ENCODE measurements at regions not wholly inside any gene's neighbourhood (a gene's known extent, or its start where the extent isn't known, plus 50 kb on each side); places are given as distances from the start of the nearest gene placed in this dataset.

- no peak for DNase-seq (ENCODE audit: low read depth, low spot score)
- TF ChIP-seq CTCF (IDR thresholded peaks at IDR 0.05; ENCODE audit: insufficient read depth, low read length, missing control alignments) = no peak
- ChIA-PET CTCF (interaction anchor here (0.8 to 1.1 kb wide), 2 partner anchors 13 to 192 kb away, joined by 3 to 4 read pairs; partner anchors contain the start of gene NUDT15), POLR2A (no interaction called here)
- H3K4me3 ChIP-seq (ENCODE audit: low read depth, low read length) = no peak overlapping the region
These were observed 155.1 kb downstream of the SUCLA2 start for GRCh38 chr13:47845981-47846380.

- DNase-seq (ENCODE audit: low read depth, low spot score) = no peak
- TF ChIP-seq CTCF (IDR thresholded peaks at IDR 0.05; ENCODE audit: insufficient read depth, low read length, missing control alignments) = no peak
- ChIA-PET POLR2A (no interaction called here), CTCF (interaction anchor here (1.1 kb wide), 1 partner anchor 10 kb away, joined by 3 read pairs; no protein-coding TSS in a partner anchor)
- no peak overlapping the region for H3K4me3 ChIP-seq (ENCODE audit: low read depth, low read length)
These were observed 158.1 kb downstream of the SUCLA2 start for GRCh38 chr13:47843005-47843404.

- TF ChIP-seq CTCF (IDR thresholded peaks at IDR 0.05; ENCODE audit: insufficient read depth, low read length, missing control alignments) = no peak
- no peak overlapping the region for H3K4me3 ChIP-seq (ENCODE audit: low read depth, low read length)
- ChIA-PET POLR2A (no interaction called here), CTCF (interaction anchor here (1.8 kb wide), 1 partner anchor 11 kb away, joined by 6 read pairs; no protein-coding TSS in a partner anchor)
- DNase-seq (ENCODE audit: low read depth, low spot score) = no peak
These were observed 159.9 kb downstream of the SUCLA2 start for GRCh38 chr13:47841151-47841550.

GRCh38 chr13:47837906-47838305 is 163.2 kb downstream of the SUCLA2 start:
- CTCF ChIA-PET = interaction anchor here (0.8 to 1.7 kb wide), 2 partner anchors 11 to 150 kb away, joined by 3 read pairs; no protein-coding TSS in a partner anchor
- POLR2A ChIA-PET = no interaction called here
- DNase-seq (ENCODE audit: low read depth, low spot score) = no peak
- H3K4me3 ChIP-seq (ENCODE audit: low read depth, low read length) = no peak overlapping the region
- no peak for TF ChIP-seq CTCF (IDR thresholded peaks at IDR 0.05; ENCODE audit: insufficient read depth, low read length, missing control alignments)

GRCh38 chr13:47837104-47837880 is 163.8 kb downstream of the SUCLA2 start:
- POLR2A ChIA-PET = no interaction called here
- no peak for TF ChIP-seq CTCF (IDR thresholded peaks at IDR 0.05; ENCODE audit: insufficient read depth, low read length, missing control alignments)
- CTCF ChIA-PET = interaction anchor here (0.8 to 1.7 kb wide), 2 partner anchors 12 to 151 kb away, joined by 3 read pairs; no protein-coding TSS in a partner anchor
- no peak for DNase-seq (ENCODE audit: low read depth, low spot score)
- H3K4me3 ChIP-seq (ENCODE audit: low read depth, low read length) = no peak overlapping the region

GRCh38 chr13:47835470-47836228 is 165.4 kb downstream of the SUCLA2 start:
- TF ChIP-seq CTCF (IDR thresholded peaks at IDR 0.05; ENCODE audit: insufficient read depth, low read length, missing control alignments) = no peak
- POLR2A ChIA-PET = no interaction called here
- no peak for DNase-seq (ENCODE audit: low read depth, low spot score)
- H3K4me3 ChIP-seq (ENCODE audit: low read depth, low read length) = no peak overlapping the region
- CTCF ChIA-PET = no interaction called here

Measured in AG04449 (cell line).